NCI-H1417 treated with DMSO at 0.1 percent for 48 hours (cell line): ENCODE measurements at regions not wholly inside any gene's neighbourhood (a gene's known extent, or its start where the extent isn't known, plus 50 kb on each side); places are given as distances from the start of the nearest gene placed in this dataset.

Experiments used
- DNase-seq: peaks from one replicate; lab custom pipeline; 2025; lab: John Stamatoyannopoulos, UW

- DNase-seq = no peak
These were observed 371.9 kb upstream of the ID4 start for GRCh38 chr6:19465256-19465655.

GRCh38 chr6:19465760-19466159 is 371.4 kb upstream of the ID4 start:
- DNase-seq = no peak

GRCh38 chr6:19470333-19470732 is 366.8 kb upstream of the ID4 start:
- DNase-seq = no peak

GRCh38 chr6:19472153-19472552 is 365.0 kb upstream of the ID4 start:
- DNase-seq = no peak

- DNase-seq = no peak
These were observed 364.3 kb upstream of the ID4 start for GRCh38 chr6:19472850-19473249.

GRCh38 chr6:19477563-19477962 is 359.6 kb upstream of the ID4 start:
- DNase-seq = no peak

- no peak for DNase-seq
These were observed 358.9 kb upstream of the ID4 start for GRCh38 chr6:19478273-19478672.

- DNase-seq = no peak
These were observed 358.2 kb upstream of the ID4 start for GRCh38 chr6:19478992-19479391.

- DNase-seq = no peak
These were observed 357.6 kb upstream of the ID4 start for GRCh38 chr6:19479551-19479950.

- DNase-seq = no peak
These were observed 344.3 kb upstream of the ID4 start for GRCh38 chr6:19492636-19493405.

GRCh38 chr6:19501737-19502245 is 335.4 kb upstream of the ID4 start:
- DNase-seq = no peak

GRCh38 chr6:19502301-19502700 is 334.9 kb upstream of the ID4 start:
- DNase-seq = no peak

- DNase-seq = no peak
These were observed 321.2 kb upstream of the ID4 start for GRCh38 chr6:19515939-19516338.

GRCh38 chr6:19519941-19520340 is 317.2 kb upstream of the ID4 start:
- DNase-seq = no peak

GRCh38 chr6:19524366-19525186 is 312.6 kb upstream of the ID4 start:
- DNase-seq = no peak

- no peak for DNase-seq
These were observed 311.5 kb upstream of the ID4 start for GRCh38 chr6:19525673-19526072.

- DNase-seq = no peak
These were observed 307.0 kb upstream of the ID4 start for GRCh38 chr6:19530188-19530587.

- no peak for DNase-seq
These were observed 301.8 kb upstream of the ID4 start for GRCh38 chr6:19535351-19535750.

GRCh38 chr6:19536838-19537237 is 300.3 kb upstream of the ID4 start:
- DNase-seq = no peak

- peak; percentile 92 for DNase-seq
These were observed 299.1 kb upstream of the ID4 start for GRCh38 chr6:19538096-19538495.

- no peak for DNase-seq
These were observed 289.7 kb upstream of the ID4 start for GRCh38 chr6:19547507-19547906.

GRCh38 chr6:19549109-19549508 is 288.1 kb upstream of the ID4 start:
- DNase-seq = no peak

GRCh38 chr6:19550380-19550779 is 286.8 kb upstream of the ID4 start:
- no peak for DNase-seq
